Endothelial cell (in vitro differentiated cells): ENCODE measurements at regions not wholly inside any gene's neighbourhood (a gene's known extent, or its start where the extent isn't known, plus 50 kb on each side); places are given as distances from the start of the nearest gene placed in this dataset.

Experiments used
- DNase-seq: peaks from one replicate; pipeline ENCODE4 v3.0.0; 2021; ENCODE audit warnings: low spot score
- H3K27ac Mint-ChIP-seq: one replicate; pipeline ENCODE4 v1.8.0; 2021; ENCODE audit warnings: mixed read lengths, inconsistent platforms; ENCODE audit not compliant: unreplicated experiment
- H3K27me3 Mint-ChIP-seq: one replicate; pipeline ENCODE4 v1.8.0; 2021; ENCODE audit warnings: mild to moderate bottlenecking, moderate library complexity, mixed read lengths, inconsistent platforms; ENCODE audit not compliant: unreplicated experiment
- H3K36me3 Mint-ChIP-seq: one replicate; pipeline ENCODE4 v1.8.0; 2021; ENCODE audit warnings: mild to moderate bottlenecking, low read depth, mixed read lengths, inconsistent platforms; ENCODE audit not compliant: unreplicated experiment
- H3K4me1 Mint-ChIP-seq: one replicate; pipeline ENCODE4 v1.8.0; 2021; ENCODE audit warnings: mild to moderate bottlenecking, mixed read lengths, inconsistent platforms; ENCODE audit not compliant: unreplicated experiment
- H3K4me3 Mint-ChIP-seq: one replicate; pipeline ENCODE4 v1.8.0; 2021; ENCODE audit warnings: mild to moderate bottlenecking, mixed read lengths, inconsistent platforms; ENCODE audit not compliant: unreplicated experiment
- H3K9me3 Mint-ChIP-seq: one replicate; pipeline ENCODE4 v1.8.0; 2021; ENCODE audit warnings: mixed read lengths, inconsistent platforms; ENCODE audit not compliant: unreplicated experiment
- TF ChIP-seq, protein P1 (sequence below): fragments of 200-600 bp; sonication (generic); IDR thresholded peaks from one replicate; pipeline ENCODE4 v1.5.0; 2021; ENCODE audit warnings: antibody characterized with exemption; ENCODE audit not compliant: unreplicated experiment

DNA sequence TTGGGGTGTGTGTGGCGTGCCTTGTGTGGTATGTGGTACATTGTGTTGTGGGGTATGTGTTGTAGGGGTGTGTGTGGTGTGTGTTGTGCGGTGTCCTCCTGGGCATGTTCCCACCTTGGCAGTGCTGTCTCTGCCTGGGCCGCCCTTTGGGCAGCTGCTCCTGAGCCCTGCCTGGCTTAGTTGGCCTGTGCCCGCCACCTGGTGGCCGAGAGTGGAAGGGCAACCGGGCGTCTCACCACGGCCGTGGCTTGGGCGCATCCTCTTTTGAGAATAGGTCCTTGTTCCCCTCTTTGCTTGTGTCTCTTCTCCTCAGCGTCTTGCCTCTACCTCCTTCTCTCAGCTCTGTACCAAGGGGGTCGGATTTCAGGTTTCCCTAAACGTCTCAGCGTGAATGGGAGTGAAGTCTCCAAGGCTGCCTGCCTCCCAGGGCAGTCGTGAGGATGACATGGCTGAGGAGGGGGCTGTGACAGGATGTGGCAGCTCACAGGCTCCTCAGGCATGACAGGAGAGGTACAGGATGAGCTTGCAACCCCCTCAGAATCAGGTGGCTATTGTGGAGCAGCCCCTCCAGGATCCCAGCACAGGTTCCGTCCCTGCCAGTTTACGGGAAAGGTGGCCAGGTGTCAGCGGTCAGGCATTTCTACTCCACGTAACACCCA lies 98.4 kb upstream of the PODXL start:
- TF ChIP-seq, protein P1, sequence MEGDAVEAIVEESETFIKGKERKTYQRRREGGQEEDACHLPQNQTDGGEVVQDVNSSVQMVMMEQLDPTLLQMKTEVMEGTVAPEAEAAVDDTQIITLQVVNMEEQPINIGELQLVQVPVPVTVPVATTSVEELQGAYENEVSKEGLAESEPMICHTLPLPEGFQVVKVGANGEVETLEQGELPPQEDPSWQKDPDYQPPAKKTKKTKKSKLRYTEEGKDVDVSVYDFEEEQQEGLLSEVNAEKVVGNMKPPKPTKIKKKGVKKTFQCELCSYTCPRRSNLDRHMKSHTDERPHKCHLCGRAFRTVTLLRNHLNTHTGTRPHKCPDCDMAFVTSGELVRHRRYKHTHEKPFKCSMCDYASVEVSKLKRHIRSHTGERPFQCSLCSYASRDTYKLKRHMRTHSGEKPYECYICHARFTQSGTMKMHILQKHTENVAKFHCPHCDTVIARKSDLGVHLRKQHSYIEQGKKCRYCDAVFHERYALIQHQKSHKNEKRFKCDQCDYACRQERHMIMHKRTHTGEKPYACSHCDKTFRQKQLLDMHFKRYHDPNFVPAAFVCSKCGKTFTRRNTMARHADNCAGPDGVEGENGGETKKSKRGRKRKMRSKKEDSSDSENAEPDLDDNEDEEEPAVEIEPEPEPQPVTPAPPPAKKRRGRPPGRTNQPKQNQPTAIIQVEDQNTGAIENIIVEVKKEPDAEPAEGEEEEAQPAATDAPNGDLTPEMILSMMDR: peak; percentile 94
- Mint-ChIP-seq H3K4me1 (peaks cover 22% of the 10 kb centered on the region), H3K27me3 (peaks cover 6% of the 10 kb centered on the region), H3K27ac (no peak overlapping the region), H3K4me3 (peak overlapping the region; percentile 12), H3K9me3 (no peaks in the 10 kb centered on the region), H3K36me3 (no peaks in the 10 kb centered on the region)
- peak; percentile 96 for DNase-seq

DNA sequence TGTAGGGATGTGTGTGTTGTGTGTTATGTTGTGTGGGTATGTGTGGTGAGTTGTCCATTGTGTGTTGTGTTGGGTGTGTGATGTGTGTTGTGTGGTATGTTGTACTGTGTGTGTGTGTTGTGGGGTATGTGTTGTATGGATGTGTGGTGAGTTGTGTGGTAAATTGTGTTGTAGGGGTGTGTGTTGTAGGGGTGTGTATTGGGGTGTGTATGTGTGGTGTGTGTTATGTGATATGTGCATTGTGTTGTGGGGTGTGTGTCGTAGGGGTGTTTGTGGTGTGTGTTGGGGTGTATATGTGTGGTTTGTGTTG lies 97.8 kb upstream of the PODXL start:
- peaks cover 22% of the 10 kb centered on the region for H3K4me1 Mint-ChIP-seq
- peaks cover 6% of the 10 kb centered on the region for H3K27me3 Mint-ChIP-seq
- no peaks in the 10 kb centered on the region for H3K36me3 Mint-ChIP-seq
- H3K9me3 Mint-ChIP-seq: no peaks in the 10 kb centered on the region
- TF ChIP-seq, protein P1: no peak
- H3K27ac Mint-ChIP-seq: no peak overlapping the region
- H3K4me3 Mint-ChIP-seq: peak overlapping the region; percentile 0
- no peak for DNase-seq

DNA sequence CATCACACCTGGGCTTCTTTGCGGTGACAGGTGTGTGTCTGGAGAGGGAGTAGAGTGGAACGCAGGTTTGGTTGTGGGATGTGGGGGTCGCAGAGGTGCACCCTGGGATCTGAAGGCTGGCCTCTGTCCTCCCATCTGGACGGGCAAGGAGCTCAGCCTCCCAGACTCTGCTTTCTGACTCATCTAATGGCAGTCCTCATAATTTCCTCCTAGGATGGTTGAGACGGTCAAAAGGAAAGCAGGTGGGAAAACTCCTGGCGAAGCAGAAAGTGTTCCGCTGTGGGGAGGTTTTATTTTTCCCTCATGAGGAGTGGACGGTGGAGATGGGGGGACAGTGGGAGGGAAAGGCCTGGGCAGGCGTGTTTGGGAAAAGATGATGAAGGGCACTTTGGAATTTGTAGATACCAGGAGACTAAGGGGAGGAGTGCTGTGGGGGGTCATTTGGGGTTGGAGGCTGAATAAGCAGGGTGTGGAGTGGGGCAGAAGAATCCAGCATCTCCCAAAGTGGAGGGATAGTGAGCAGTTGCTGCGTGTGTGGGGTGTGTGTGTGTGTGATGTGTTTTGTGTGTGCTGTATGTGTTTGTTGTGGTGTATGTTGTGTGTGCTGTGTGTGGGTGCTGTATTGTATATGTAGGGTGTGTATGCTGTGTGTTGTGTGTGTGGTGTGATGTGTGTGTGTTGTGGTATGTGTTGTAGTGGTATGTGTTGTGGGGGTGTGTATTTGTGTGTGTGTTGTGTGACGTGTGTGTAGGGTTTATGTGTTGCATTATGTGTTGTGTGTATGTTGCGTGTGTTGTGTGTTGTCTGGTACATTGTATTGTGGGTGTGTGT lies 97.2 kb upstream of the PODXL start:
- peaks cover 27% of the 10 kb centered on the region for H3K4me1 Mint-ChIP-seq
- H3K36me3 Mint-ChIP-seq: no peaks in the 10 kb centered on the region
- H3K4me3 Mint-ChIP-seq: peak overlapping the region; percentile 0
- H3K27me3 Mint-ChIP-seq: peaks cover 6% of the 10 kb centered on the region
- no peak for DNase-seq
- H3K9me3 Mint-ChIP-seq: no peaks in the 10 kb centered on the region
- no peak overlapping the region for H3K27ac Mint-ChIP-seq
- TF ChIP-seq, protein P1: no peak

DNA sequence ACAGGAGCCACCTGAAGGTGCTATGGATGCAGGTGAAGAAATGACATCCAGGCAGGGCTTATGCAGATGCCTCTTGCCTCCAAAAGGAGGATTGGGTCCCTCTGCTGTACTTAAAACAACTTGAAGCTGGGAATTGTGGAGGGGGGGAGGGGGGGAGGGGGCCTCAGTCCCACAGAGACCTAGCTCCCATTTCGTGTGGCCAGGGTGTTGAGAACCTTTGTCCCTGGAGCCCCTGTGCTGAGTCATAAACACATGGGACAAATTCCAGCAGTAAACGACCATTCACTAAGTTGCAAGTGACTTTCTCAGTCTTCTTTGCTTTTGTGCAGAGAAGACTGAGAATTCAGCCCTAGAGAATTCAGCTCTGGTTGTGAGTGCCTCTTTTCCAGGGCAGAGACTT lies 96.5 kb upstream of the PODXL start:
- H3K36me3 Mint-ChIP-seq: no peaks in the 10 kb centered on the region
- H3K4me3 Mint-ChIP-seq: no peak overlapping the region
- peaks cover 25% of the 10 kb centered on the region for H3K4me1 Mint-ChIP-seq
- TF ChIP-seq, protein P1: no peak
- no peak overlapping the region for H3K27ac Mint-ChIP-seq
- H3K9me3 Mint-ChIP-seq: no peaks in the 10 kb centered on the region
- no peak for DNase-seq
- H3K27me3 Mint-ChIP-seq: peaks cover 5% of the 10 kb centered on the region

DNA sequence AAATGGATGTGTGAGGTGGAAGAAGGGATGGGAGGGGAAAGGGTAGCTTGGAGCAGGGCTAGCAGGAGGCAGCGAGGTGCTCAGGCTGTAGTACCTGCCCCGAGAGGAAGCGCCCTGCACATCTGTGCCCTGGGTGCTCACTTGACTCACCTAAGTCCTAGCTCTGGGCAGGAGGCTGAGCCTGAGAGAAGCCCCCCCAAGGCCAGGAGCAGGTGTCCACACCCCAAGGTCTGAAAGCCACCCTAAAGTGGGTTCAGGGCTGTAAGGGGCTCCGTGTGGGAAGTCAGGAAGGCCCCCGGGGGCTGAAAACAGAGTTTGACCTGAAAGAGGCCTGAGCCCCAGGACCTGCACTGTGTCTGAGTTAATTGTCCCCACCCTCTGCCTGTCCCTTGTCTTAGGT lies 95.8 kb upstream of the PODXL start:
- DNase-seq: no peak
- Mint-ChIP-seq H3K4me1 (peaks cover 18% of the 10 kb centered on the region), H3K9me3 (no peaks in the 10 kb centered on the region), H3K4me3 (no peak overlapping the region), H3K27me3 (peaks cover 5% of the 10 kb centered on the region), H3K27ac (no peak overlapping the region), H3K36me3 (no peaks in the 10 kb centered on the region)
- TF ChIP-seq, protein P1: no peak
